GM12878 (cell line): ENCODE measurements at regions not wholly inside any gene's neighbourhood (a gene's known extent, or its start where the extent isn't known, plus 50 kb on each side); places are given as distances from the start of the nearest gene placed in this dataset.

Experiments used
- ATAC-seq: fragments of 200-7000 bp; cut with Tn5 transposase; 3 replicates; pipeline ENCODE4 v1.9.1; 2020; ENCODE audit warnings: mild to moderate bottlenecking, moderate library complexity
- BruUV-seq: library from RNA; stranded (reverse); fragments of 400-500 nt; replicated peaks from 2 replicates; lab custom pipeline; 2021; lab: Mats Ljungman, UMichigan
- CTCF ChIA-PET: fragments of 300-600 bp; sonication (Branson Sonifier 250); formaldehyde crosslinking; extraction: SDS; loops from one replicate; lab custom pipeline; 2021; ENCODE audit warnings: inconsistent platforms; lab: Yijun Ruan, JAX
- POLR2A ChIA-PET: fragments of 350-600 bp; formaldehyde crosslinking; extraction: SDS; loops from one replicate; lab custom pipeline; 2021; ENCODE audit warnings: inconsistent platforms; lab: Charles Lee
- RAD21 ChIA-PET: fragments of 300-600 bp; sonication (Branson Sonifier 250); formaldehyde crosslinking; loops from one replicate; lab custom pipeline; 2023; ENCODE audit warnings: antibody characterized with exemption; ENCODE audit not compliant: unreplicated experiment; lab: Charles Lee
- SMC1A ChIA-PET: fragments of 300-600 bp; sonication (Branson Sonifier 250); formaldehyde crosslinking; loops from one replicate; lab custom pipeline; 2023; ENCODE audit not compliant: unreplicated experiment, uncharacterized antibody; lab: Charles Lee
- DNase-seq: peaks from one replicate; pipeline ENCODE4 v3.0.0-alpha.2; 2011; ENCODE audit warnings: low read depth, low spot score
- FAIRE-seq: peaks from 3 replicates; lab custom pipeline; 2011; peaks lifted over from hg19 to GRCh38; lab: Jason Lieb, UNC
- H2AFZ ChIP-seq: 2 replicates; pipeline ENCODE4 v1.6.0; 2011; ENCODE audit warnings: low read depth, low read length, control low read depth; ENCODE audit not compliant: control insufficient read depth
- H3K27ac ChIP-seq: 2 replicates; pipeline ENCODE4 v1.5.1; 2011; ENCODE audit warnings: control low read depth; ENCODE audit not compliant: control insufficient read depth, insufficient read depth
- H3K27me3 ChIP-seq, 2 experiments: replicated peaks in 1 of 2; 2 replicates each; pipeline versions ENCODE4 v1.6.0 to v1.6.1; 2011; ENCODE audit warnings: low read length in 1 of 2; ENCODE audit not compliant: control insufficient read depth in 2 of 2, insufficient read depth in 2 of 2
- H3K36me3 ChIP-seq, 2 experiments: 2 replicates each; pipeline ENCODE4 v1.5.1; 2011; ENCODE audit warnings: low read length in 1 of 2; ENCODE audit not compliant: control insufficient read depth in 2 of 2, insufficient read depth in 2 of 2
- H3K4me1 ChIP-seq: 2 replicates; pipeline ENCODE4 v1.6.1; 2011; ENCODE audit warnings: mild to moderate bottlenecking, low read length, moderate library complexity, mixed read lengths; ENCODE audit not compliant: control insufficient read depth, insufficient read depth
- H3K4me2 ChIP-seq: 2 replicates; pipeline ENCODE4 v1.6.0; 2011; ENCODE audit warnings: control low read depth; ENCODE audit not compliant: control insufficient read depth, insufficient read depth
- H3K4me3 ChIP-seq: fragments of 200-600 bp; sonication (generic); 2 replicates; pipeline ENCODE4 v1.5.1; 2016
- H3K79me2 ChIP-seq: 2 replicates; pipeline ENCODE4 v1.6.0; 2011; ENCODE audit warnings: low read length; ENCODE audit not compliant: control insufficient read depth, insufficient read depth
- H3K9ac ChIP-seq: 2 replicates; pipeline ENCODE4 v1.8.0; 2011; ENCODE audit warnings: low read length, control low read depth, mixed read lengths; ENCODE audit not compliant: control insufficient read depth, insufficient read depth
- H3K9me3 ChIP-seq: replicated peaks from 3 replicates; pipeline ENCODE4 v1.5.1; 2011; ENCODE audit warnings: mild to moderate bottlenecking, low read length; ENCODE audit not compliant: control insufficient read depth, insufficient read depth
- H4K20me1 ChIP-seq: 2 replicates; pipeline ENCODE4 v1.6.0; 2011; ENCODE audit not compliant: control insufficient read depth, insufficient read depth
- BMI1 ChIP-seq: fragments of 450-650 bp; IDR thresholded peaks from 2 replicates; pipeline ENCODE4 v1.6.1; 2016; ENCODE audit warnings: mild to moderate bottlenecking, moderate library complexity, borderline replicate concordance
- CBFB ChIP-seq: IDR thresholded peaks from 2 replicates; pipeline ENCODE4 v1.6.1; 2016; ENCODE audit warnings: antibody characterized with exemption, low read depth
- CBX3 ChIP-seq: fragments of 200-600 bp; sonication (generic); IDR thresholded peaks from 2 replicates; pipeline ENCODE4 v1.6.1; 2016; ENCODE audit warnings: low read depth, borderline replicate concordance
- CBX5 ChIP-seq: sonication (generic); IDR thresholded peaks from 2 replicates; pipeline ENCODE4 v1.6.1; 2016; ENCODE audit warnings: low read depth, moderate library complexity, mild to moderate bottlenecking, inconsistent platforms
- EGR1 ChIP-seq, 2 experiments: IDR thresholded peaks; 1 replicate in 1 of 2; 2 replicates in 1 of 2; pipeline ENCODE4 v1.6.1; 2011 to 2012; ENCODE audit warnings: low read depth in 2 of 2, low read length in 2 of 2, borderline replicate concordance in 1 of 2, mild to moderate bottlenecking in 1 of 2, moderate library complexity in 1 of 2
- PAX8 ChIP-seq: fragments of 450-650 bp; IDR thresholded peaks from 2 replicates; pipeline ENCODE4 v1.6.1; 2017; ENCODE audit warnings: mild to moderate bottlenecking, moderate library complexity
- PKNOX1 ChIP-seq: fragments of 450-650 bp; IDR thresholded peaks from 2 replicates; pipeline ENCODE4 v1.6.1; 2016; ENCODE audit warnings: mild to moderate bottlenecking
- POU2F2 ChIP-seq: IDR thresholded peaks from 3 replicates; pipeline ENCODE4 v1.6.1; 2011; ENCODE audit warnings: low read depth, mild to moderate bottlenecking, low read length, borderline replicate concordance
- SIN3A ChIP-seq: IDR thresholded peaks from 2 replicates; pipeline ENCODE4 v1.6.1; 2012; ENCODE audit warnings: low read depth, low read length, improper control_type of control experiment
- SMARCA5 ChIP-seq: fragments of 450-650 bp; IDR thresholded peaks from 2 replicates; pipeline ENCODE4 v1.6.1; 2017; ENCODE audit warnings: mild to moderate bottlenecking
- WRNIP1 ChIP-seq: IDR thresholded peaks from 2 replicates; pipeline ENCODE4 v1.6.1; 2011; ENCODE audit warnings: low read depth, low read length, improper control_type of control experiment, borderline replicate concordance
- ZNF384 ChIP-seq: IDR thresholded peaks from 2 replicates; pipeline ENCODE4 v1.6.1; 2012; ENCODE audit warnings: low read depth, mild to moderate bottlenecking, low read length, improper control_type of control experiment, borderline replicate concordance
- WGBS: methylation state at CpG from one replicate; pipeline ENCODE4 v1.1.6; 2016; ENCODE audit warnings: low lambda C conversion rate; ENCODE audit not compliant: insufficient replicate concordance, insufficient coverage; ENCODE audit errors: missing lambda C conversion rate; 5-methylcytosine and 5-hydroxymethylcytosine counted together
- in situ Hi-C: fragments of 300-500 bp; cut with MboI; formaldehyde crosslinking; loops from 9 replicates; pipeline ENCODE4 v1.14.3; 2018; ENCODE audit warnings: mixed read lengths
- intact Hi-C: fragments of 100-400 bp; cut with micrococcal nuclease; formaldehyde crosslinking; loops from one replicate; pipeline ENCODE4 v1.14.2; 2022; ENCODE audit not compliant: unreplicated experiment

GRCh38 chr11:116202922-116203321 is 569.9 kb downstream of the BUD13 start (continued):
- TF ChIP-seq POU2F2 (no peak), CBX3 (no peak), ZNF384 (no peak), PKNOX1 (no peak), PAX8 (no peak)

GRCh38 chr11:116200564-116200963 is 572.2 kb downstream of the BUD13 start:
- RAD21 ChIA-PET = no interaction called here
- BruUV-seq = no TSS peak
- H3K9me3 ChIP-seq = no peaks in the 10 kb centered on the region
- no peak overlapping the region for H3K27ac ChIP-seq
- H3K9ac ChIP-seq = no peak overlapping the region
- ATAC-seq (no peak), FAIRE-seq (no peak), DNase-seq (no peak)
- TF ChIP-seq CBFB (no peak), WRNIP1 (no peak), CBX5 (no peak), EGR1 (IDR thresholded peaks at IDR 0.05; ENCODE audit: borderline replicate concordance in 1 of 2, low read depth in 2 of 2, low read length in 2 of 2) (no peak), SMARCA5 (no peak), PAX8 (no peak), SIN3A (no peak), PKNOX1 (no peak), BMI1 (no peak)
- 40% methylated on average over 8 of the region's 8 CpGs for WGBS
- POLR2A ChIA-PET = no interaction called here
- H4K20me1 ChIP-seq = no peaks in the 10 kb centered on the region
- intact Hi-C loops (no loop called here), in situ Hi-C loops (no loop called here)
- no peak overlapping the region for H3K4me3 ChIP-seq
- no peaks in the 10 kb centered on the region for H3K36me3 ChIP-seq
- no peak overlapping the region for H3K4me2 ChIP-seq
- CTCF ChIA-PET = no interaction called here
- SMC1A ChIA-PET = no interaction called here
- H3K4me1 ChIP-seq = no peaks in the 10 kb centered on the region
- no peak overlapping the region for H2AFZ ChIP-seq
- H3K27me3 ChIP-seq = no peaks in the 10 kb centered on the region
- no peaks in the 10 kb centered on the region for H3K79me2 ChIP-seq
